Urothelium cell line (cell line): ENCODE measurements at regions not wholly inside any gene's neighbourhood (a gene's known extent, or its start where the extent isn't known, plus 50 kb on each side); places are given as distances from the start of the nearest gene placed in this dataset.
"Not testable (repeated sequence)": the region's sequence is repeated elsewhere in the genome, so short reads cannot be mapped to it uniquely, and the experiment has no call there.

Experiments used
- DNase-seq: peaks from one replicate; pipeline ENCODE4 v3.0.0; 2011; ENCODE audit warnings: low spot score, mixed read lengths
- FAIRE-seq: peaks from 2 replicates; lab custom pipeline; 2011; peaks lifted over from hg19 to GRCh38; lab: Jason Lieb, UNC

- FAIRE-seq (no peak), DNase-seq (no peak)
These were observed 333.3 kb downstream of the BCOR start for GRCh38 chrX:39764441-39764914.

- FAIRE-seq (no peak), DNase-seq (no peak)
These were observed 332.4 kb downstream of the BCOR start for GRCh38 chrX:39765327-39765726.

GRCh38 chrX:39766085-39766726, 331.6 kb downstream of the BCOR start:
- FAIRE-seq = no peak

GRCh38 chrX:39766855-39767254, 330.9 kb downstream of the BCOR start:
- FAIRE-seq (no peak), DNase-seq (no peak)

More at GRCh38 chrX:39766085-39766726, 331.6 kb downstream of the BCOR start:
- no peak for DNase-seq

GRCh38 chrX:39767446-39767845, 330.3 kb downstream of the BCOR start:
- FAIRE-seq (no peak), DNase-seq (no peak)

- DNase-seq = no peak
- no peak for FAIRE-seq
These were observed 328.0 kb downstream of the BCOR start for GRCh38 chrX:39769748-39770147.

- DNase-seq (no peak), FAIRE-seq (no peak)
These were observed 326.7 kb downstream of the BCOR start for GRCh38 chrX:39771089-39771488.

- FAIRE-seq = no peak
- peak; percentile 67 for DNase-seq
These were observed 325.5 kb downstream of the BCOR start for GRCh38 chrX:39772057-39772832.

GRCh38 chrX:39773150-39773549, 324.6 kb downstream of the BCOR start:
- FAIRE-seq (no peak), DNase-seq (no peak)

- FAIRE-seq (no peak), DNase-seq (no peak)
These were observed 323.6 kb downstream of the BCOR start for GRCh38 chrX:39773923-39774773.

GRCh38 chrX:39774774-39775328, 322.9 kb downstream of the BCOR start:
- no peak for FAIRE-seq
- no peak for DNase-seq

GRCh38 chrX:39777623-39778025, 320.1 kb downstream of the BCOR start:
- no peak for FAIRE-seq

GRCh38 chrX:39779952-39780783, 317.6 kb downstream of the BCOR start:
- no peak for FAIRE-seq
- DNase-seq = no peak

More at GRCh38 chrX:39777623-39778025, 320.1 kb downstream of the BCOR start:
- DNase-seq = no peak

- FAIRE-seq (no peak), DNase-seq (no peak)
These were observed 315.5 kb downstream of the BCOR start for GRCh38 chrX:39782276-39782675.

GRCh38 chrX:39787999-39788398, 309.8 kb downstream of the BCOR start:
- DNase-seq (no peak), FAIRE-seq (no peak)

GRCh38 chrX:39788521-39788920, 309.2 kb downstream of the BCOR start:
- FAIRE-seq (no peak), DNase-seq (no peak)

- DNase-seq = no peak
These were observed 306.1 kb downstream of the BCOR start for GRCh38 chrX:39791691-39792090.

GRCh38 chrX:39795605-39796004, 302.2 kb downstream of the BCOR start:
- FAIRE-seq (no peak), DNase-seq (no peak)

More at GRCh38 chrX:39791691-39792090, 306.1 kb downstream of the BCOR start:
- no peak for FAIRE-seq

GRCh38 chrX:39796856-39797255, 300.9 kb downstream of the BCOR start:
- no peak for FAIRE-seq

GRCh38 chrX:39798488-39798887, 299.3 kb downstream of the BCOR start:
- not testable (repeated sequence) for DNase-seq, FAIRE-seq

More at GRCh38 chrX:39796856-39797255, 300.9 kb downstream of the BCOR start:
- DNase-seq = no peak
